Putamen (tissue), 1 donor: ENCODE measurements at regions not wholly inside any gene's neighbourhood (a gene's known extent, or its start where the extent isn't known, plus 50 kb on each side); places are given as distances from the start of the nearest gene placed in this dataset.

Experiments
- DNase-seq: peaks from one replicate; pipeline ENCODE4 v3.0.0-alpha.2; 2016; ENCODE audit warnings: low spot score

GRCh38 chr2:181380581-181380980, 76.6 kb upstream of the ITGA4 start:
- DNase-seq, result no peak

DNA sequence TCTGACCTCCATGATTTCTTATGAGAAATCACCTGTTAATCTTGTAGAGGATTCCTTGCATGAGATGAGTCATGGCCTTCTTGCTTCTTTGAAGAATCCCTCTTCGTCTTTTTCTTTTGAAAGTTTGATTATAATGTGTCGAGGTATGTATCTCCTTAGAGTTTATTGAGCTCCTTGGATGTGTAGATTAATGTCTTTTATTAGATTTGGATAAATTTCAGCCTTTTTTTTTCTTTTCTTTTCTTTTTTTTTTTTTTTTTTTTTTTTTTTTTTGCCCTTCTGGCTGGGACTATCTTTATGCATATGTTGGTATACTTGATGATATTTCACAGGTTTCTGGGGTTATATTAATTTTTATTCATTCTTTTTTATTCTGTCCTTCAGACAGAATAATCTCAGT, 72.3 kb upstream of the ITGA4 start:
- no peak for DNase-seq

DNA sequence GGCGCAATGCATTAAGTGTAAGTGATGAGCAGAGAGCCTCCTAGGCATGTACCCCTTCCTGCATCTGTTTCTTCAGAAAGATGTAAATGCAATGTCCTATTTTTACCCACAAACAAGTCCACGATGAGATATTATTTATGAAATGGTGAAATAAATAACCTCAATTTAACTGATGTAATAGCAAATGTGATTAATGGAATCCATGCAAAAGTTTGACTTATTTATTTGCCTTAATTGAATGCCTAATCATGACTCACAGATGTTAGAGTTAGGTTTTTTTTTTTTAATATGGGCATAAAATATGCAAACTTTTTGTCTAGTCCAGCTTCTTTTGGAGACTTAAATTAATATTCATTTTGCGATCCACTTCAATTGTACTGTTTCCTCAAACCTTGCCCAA, 67.7 kb upstream of the ITGA4 start:
- no peak for DNase-seq

- no peak for DNase-seq
These were observed 63.7 kb upstream of the ITGA4 start for GRCh38 chr2:181393472-181393871.

DNA sequence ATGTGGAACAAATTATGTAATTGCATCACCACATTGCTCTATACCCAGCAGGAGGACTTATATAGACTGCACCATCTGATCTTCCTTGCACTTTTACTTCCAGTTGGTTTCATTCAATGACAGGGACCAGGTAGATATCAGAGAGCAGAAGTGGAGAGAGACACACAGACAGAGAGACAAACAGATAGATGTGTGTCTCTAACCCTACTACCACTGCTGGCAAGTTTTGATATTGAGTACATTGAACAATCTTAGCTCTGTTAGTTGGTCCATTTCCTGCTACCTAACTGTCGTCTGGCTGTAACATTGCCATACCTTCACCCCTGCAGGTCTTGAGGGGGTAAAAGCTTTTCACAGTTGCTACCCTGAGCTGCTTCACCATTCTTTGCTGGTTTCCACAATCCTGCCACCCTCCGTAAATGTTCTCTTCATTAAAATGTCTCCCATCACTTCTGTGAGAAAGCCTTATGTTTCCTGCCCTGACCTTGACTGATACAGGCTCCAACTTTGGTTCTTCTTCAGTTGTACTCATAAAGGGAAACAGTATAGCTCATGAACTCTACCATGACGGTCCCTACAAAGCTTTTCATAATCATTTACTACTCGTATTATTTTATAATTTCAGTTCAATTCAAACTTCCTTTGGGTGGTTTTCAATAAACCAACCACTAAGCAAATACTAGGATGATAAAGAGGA, 62.3 kb upstream of the ITGA4 start:
- no peak for DNase-seq

- DNase-seq, result no peak
These were observed 61.3 kb upstream of the ITGA4 start for GRCh38 chr2:181395851-181396250.

GRCh38 chr2:181396256-181397123, 60.7 kb upstream of the ITGA4 start:
- DNase-seq, result no peak

DNA sequence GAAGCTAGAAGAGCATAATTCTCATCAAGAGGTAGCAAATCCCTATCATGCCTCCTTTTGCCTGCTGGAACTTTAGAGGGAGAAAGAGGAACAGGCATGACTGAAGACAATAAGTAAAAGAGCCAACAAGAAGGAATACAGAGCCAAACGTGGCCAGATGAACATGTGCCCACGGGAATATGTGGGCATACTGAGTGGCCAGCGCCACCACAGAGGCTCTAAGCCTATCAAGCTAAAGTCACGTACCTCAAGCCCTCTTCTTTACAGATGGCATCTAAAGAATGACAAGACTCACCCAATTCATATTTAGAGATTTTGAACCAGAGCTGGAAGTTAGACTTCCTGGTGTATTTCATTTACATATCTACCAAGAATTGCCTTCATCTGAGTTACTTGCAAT, 59.9 kb upstream of the ITGA4 start:
- DNase-seq, result no peak

- no peak for DNase-seq
These were observed 59.2 kb upstream of the ITGA4 start for GRCh38 chr2:181398000-181398399.

GRCh38 chr2:181399027-181399426, 58.2 kb upstream of the ITGA4 start:
- DNase-seq, result no peak

- DNase-seq, result no peak
These were observed 52.7 kb upstream of the ITGA4 start for GRCh38 chr2:181404472-181404871.

DNA sequence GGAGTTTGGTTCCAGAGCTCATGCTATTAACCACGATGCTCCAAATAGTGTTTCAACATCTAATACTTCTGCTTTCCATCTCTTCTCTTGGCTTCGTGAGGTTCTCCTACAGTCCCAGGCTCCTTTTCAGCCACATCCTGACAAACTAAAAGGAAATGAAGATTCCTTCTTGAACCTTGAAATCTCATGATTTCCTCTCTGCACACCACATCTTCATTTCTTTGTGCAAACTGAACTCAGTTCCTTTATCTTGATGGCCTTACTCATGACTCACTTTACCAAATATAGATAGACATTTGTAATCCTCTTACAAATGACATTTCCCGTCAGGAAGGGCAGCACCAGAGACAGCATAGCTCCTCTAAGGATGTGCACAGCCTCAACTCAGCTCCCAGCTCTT, 50.0 kb upstream of the ITGA4 start:
- no peak for DNase-seq
